H1 (cell line): ENCODE measurements at regions not wholly inside any gene's neighbourhood (a gene's known extent, or its start where the extent isn't known, plus 50 kb on each side); places are given as distances from the start of the nearest gene placed in this dataset.

Source experiments
- CTCF ChIA-PET: fragments of 300-600 bp; sonication (Branson Sonifier 250); formaldehyde crosslinking; loops from one replicate; lab custom pipeline; 2021; ENCODE audit not compliant: partially characterized antibody; lab: Charles Lee
- POLR2A ChIA-PET: fragments of 300-600 bp; sonication (Branson Sonifier 250); formaldehyde crosslinking; loops from one replicate; lab custom pipeline; 2021; ENCODE audit warnings: inconsistent platforms; ENCODE audit not compliant: partially characterized antibody; lab: Charles Lee
- DNase-seq, 2 experiments: peaks; one replicate each; pipeline versions ENCODE4 v3.0.0 to v3.0.0-alpha.2; 2010 to 2022; ENCODE audit warnings: low spot score in 2 of 2, low read depth in 1 of 2, mixed read lengths in 1 of 2
- FAIRE-seq: peaks from 2 replicates; lab custom pipeline; 2011; peaks lifted over from hg19 to GRCh38; lab: Jason Lieb, UNC
- H2AFZ ChIP-seq: 2 replicates; pipeline ENCODE4 v1.8.1; 2012; ENCODE audit warnings: low read length, inconsistent platforms
- H2AK5ac ChIP-seq: 2 replicates; pipeline ENCODE4 v1.6.1; 2013; ENCODE audit warnings: low read depth, low read length
- H2BK120ac ChIP-seq: replicated peaks from 2 replicates; pipeline ENCODE3; 2013; ENCODE audit warnings: low read depth, low read length, inconsistent platforms
- H2BK12ac ChIP-seq: 2 replicates; pipeline ENCODE4 v1.6.1; 2013; ENCODE audit warnings: low read depth, low read length
- H2BK15ac ChIP-seq: 2 replicates; pipeline ENCODE4 v1.6.1; 2013; ENCODE audit warnings: low read length
- H2BK20ac ChIP-seq: 2 replicates; pipeline ENCODE4 v1.6.1; 2013; ENCODE audit warnings: low read length
- H2BK5ac ChIP-seq: 2 replicates; pipeline ENCODE4 v1.6.1; 2013; ENCODE audit warnings: low read depth, low read length
- H3K14ac ChIP-seq: 2 replicates; pipeline ENCODE4 v1.6.1; 2013; ENCODE audit warnings: inconsistent platforms; ENCODE audit not compliant: insufficient read length
- H3K18ac ChIP-seq: 2 replicates; pipeline ENCODE4 v1.6.1; 2013; ENCODE audit warnings: low read length; ENCODE audit errors: extremely low read depth
- H3K23ac ChIP-seq: 2 replicates; pipeline ENCODE4 v1.6.1; 2013; ENCODE audit warnings: inconsistent platforms; ENCODE audit not compliant: insufficient read length
- H3K23me2 ChIP-seq: 2 replicates; pipeline ENCODE4 v1.6.1; 2013; ENCODE audit warnings: low read depth, low read length
- H3K27ac ChIP-seq: 2 replicates; pipeline ENCODE4 v1.6.1; 2011; ENCODE audit warnings: low read depth, low read length, inconsistent platforms
- H3K27me3 ChIP-seq, 4 experiments: replicated peaks in 1 of 4; 1 replicate in 1 of 4; 2 replicates in 3 of 4; pipeline versions ENCODE4 v1.6.1 to v1.8.1; 2011 to 2013; ENCODE audit warnings: low read length in 3 of 4, mild to moderate bottlenecking in 3 of 4, inconsistent platforms in 2 of 4, mixed read lengths in 2 of 4, moderate library complexity in 1 of 4; ENCODE audit not compliant: control insufficient read depth in 3 of 4, insufficient read depth in 3 of 4; ENCODE audit errors: extremely low read depth in 1 of 4
- H3K36me3 ChIP-seq, 4 experiments: 2 replicates each; pipeline versions ENCODE4 v1.6.1 to v1.8.1; 2011 to 2013; ENCODE audit warnings: mild to moderate bottlenecking in 4 of 4, low read length in 3 of 4, moderate library complexity in 2 of 4, control low read depth in 1 of 4, inconsistent platforms in 1 of 4; ENCODE audit not compliant: insufficient read depth in 4 of 4, control insufficient read depth in 2 of 4
- H3K4ac ChIP-seq: replicated peaks from 2 replicates; pipeline ENCODE3; 2013; ENCODE audit warnings: low read length, low read depth, mixed read lengths, inconsistent platforms; ENCODE audit not compliant: insufficient read length
- H3K4me1 ChIP-seq, 4 experiments: replicated peaks in 1 of 4; 1 replicate in 1 of 4; 2 replicates in 3 of 4; pipeline versions ENCODE4 v1.6.1 to v1.8.1; 2011 to 2013; ENCODE audit warnings: low read length in 3 of 4, inconsistent platforms in 2 of 4, mixed read lengths in 1 of 4; ENCODE audit not compliant: insufficient read depth in 4 of 4, control insufficient read depth in 3 of 4
- H3K4me2 ChIP-seq, 2 experiments: 2 replicates each; pipeline versions ENCODE4 v1.6.1 to v1.8.1; 2011 to 2013; ENCODE audit warnings: low read depth in 2 of 2, low read length in 2 of 2, control low read depth in 1 of 2, inconsistent platforms in 1 of 2, mild to moderate bottlenecking in 1 of 2; ENCODE audit not compliant: insufficient read depth in 1 of 2
- H3K4me3 ChIP-seq, 4 experiments: fragments of 200-600, 300-600 bp in 1 of 4; sonication (generic), shearing (Covaris generic), sonication (Bioruptor Twin) in 1 of 4; 2 replicates each; pipeline versions ENCODE4 v1.5.1 to v1.8.1; 2011 to 2016; ENCODE audit warnings: low read length in 4 of 4, low read depth in 3 of 4, control low read depth in 2 of 4, inconsistent platforms in 2 of 4, mild to moderate bottlenecking in 2 of 4, mixed read lengths in 1 of 4, moderate library complexity in 1 of 4; ENCODE audit not compliant: insufficient read depth in 2 of 4; ENCODE audit errors: extremely low read depth in 1 of 4
- H3K56ac ChIP-seq: replicated peaks from 2 replicates; pipeline ENCODE3; 2013; ENCODE audit warnings: low read depth, mild to moderate bottlenecking, mixed read lengths, low read length, inconsistent platforms; ENCODE audit not compliant: insufficient read length
- H3K79me1 ChIP-seq: 2 replicates; pipeline ENCODE4 v1.6.1; 2013; ENCODE audit warnings: low read depth, low read length, control low read depth
- H3K79me2 ChIP-seq, 2 experiments: 2 replicates each; pipeline versions ENCODE4 v1.6.1 to v1.8.1; 2012 to 2013; ENCODE audit warnings: low read length in 2 of 2, mild to moderate bottlenecking in 2 of 2, inconsistent platforms in 1 of 2; ENCODE audit not compliant: insufficient read depth in 2 of 2, control insufficient read depth in 1 of 2
- H3K9ac ChIP-seq, 4 experiments: replicated peaks in 1 of 4; 1 replicate in 1 of 4; 2 replicates in 3 of 4; pipeline versions ENCODE4 v1.6.1 to v1.8.1; 2011 to 2013; ENCODE audit warnings: low read depth in 3 of 4, low read length in 3 of 4, control low read depth in 2 of 4, mild to moderate bottlenecking in 2 of 4, moderate library complexity in 2 of 4, inconsistent platforms in 1 of 4; ENCODE audit errors: extremely low read depth in 1 of 4
- H3K9me3 ChIP-seq, 2 experiments: 2 replicates each; pipeline versions ENCODE4 v1.6.1 to v1.8.1; 2012 to 2013; ENCODE audit warnings: mild to moderate bottlenecking in 2 of 2, moderate library complexity in 2 of 2, control low read depth in 1 of 2, inconsistent platforms in 1 of 2, low read depth in 1 of 2, low read length in 1 of 2, mixed read lengths in 1 of 2; ENCODE audit not compliant: insufficient read depth in 2 of 2
- H4K20me1 ChIP-seq, 2 experiments: replicated peaks in 1 of 2; 2 replicates each; pipeline versions ENCODE3 to v1.8.1; 2011 to 2013; ENCODE audit warnings: inconsistent platforms in 2 of 2, low read length in 2 of 2, mild to moderate bottlenecking in 1 of 2; ENCODE audit not compliant: insufficient read depth in 2 of 2, control insufficient read depth in 1 of 2
- H4K5ac ChIP-seq: 2 replicates; pipeline ENCODE4 v1.6.1; 2013; ENCODE audit warnings: low read length, low read depth, mixed read lengths, inconsistent platforms; ENCODE audit not compliant: insufficient read length
- H4K8ac ChIP-seq: 2 replicates; pipeline ENCODE4 v1.8.0; 2013; ENCODE audit warnings: mild to moderate bottlenecking, moderate library complexity, low read length, inconsistent platforms; ENCODE audit not compliant: insufficient read depth; ENCODE audit errors: extremely low read depth
- H4K91ac ChIP-seq: replicated peaks from 2 replicates; pipeline ENCODE3; 2013; ENCODE audit warnings: low read length, mixed read lengths, inconsistent platforms; ENCODE audit not compliant: insufficient read length
- BCL11A ChIP-seq, 2 experiments: IDR thresholded peaks; one replicate each; pipeline ENCODE4 v1.6.1; 2011; ENCODE audit warnings: low read depth in 2 of 2, low read length in 2 of 2, mild to moderate bottlenecking in 2 of 2
- CBX8 ChIP-seq: fragments of 300-800, 300-1000 bp; sonication (generic); IDR thresholded peaks from 2 replicates; pipeline ENCODE4 v1.7.1; 2016; ENCODE audit warnings: low read depth, low read length, borderline replicate concordance
- EGR1 ChIP-seq: IDR thresholded peaks from 2 replicates; pipeline ENCODE4 v1.6.1; 2011; ENCODE audit warnings: low read depth, low read length, borderline replicate concordance
- EZH2 ChIP-seq: fragments of 200-600 bp; sonication (generic); IDR thresholded peaks from 2 replicates; pipeline ENCODE4 v1.7.1; 2012; ENCODE audit warnings: low read depth, mild to moderate bottlenecking, moderate library complexity, low read length, inconsistent platforms; ENCODE audit not compliant: severe bottlenecking
- HDAC6 ChIP-seq: IDR thresholded peaks from one replicate; pipeline ENCODE4 v1.7.1; 2012; ENCODE audit warnings: low read depth, mild to moderate bottlenecking, inconsistent platforms, low read length, moderate library complexity
- KDM5A ChIP-seq: fragments of 200-600 bp; IDR thresholded peaks from 2 replicates; pipeline ENCODE4 v1.7.1; 2012; ENCODE audit warnings: mild to moderate bottlenecking, low read length, inconsistent platforms, mixed read lengths
- RBBP5 ChIP-seq: IDR thresholded peaks from 2 replicates; pipeline ENCODE4 v1.7.1; 2012; ENCODE audit warnings: low read depth, mild to moderate bottlenecking, inconsistent platforms, low read length, moderate library complexity, borderline replicate concordance
- RXRA ChIP-seq: IDR thresholded peaks from 2 replicates; pipeline ENCODE4 v1.6.1; 2011; ENCODE audit warnings: low read depth, mild to moderate bottlenecking, low read length, moderate library complexity; ENCODE audit not compliant: insufficient read depth
- TCF12 ChIP-seq: IDR thresholded peaks from 2 replicates; pipeline ENCODE4 v1.6.1; 2011; ENCODE audit warnings: low read depth, mild to moderate bottlenecking, low read length
- WGBS, 2 experiments: shearing (Covaris generic) in 1 of 2; methylation state at CpG; one replicate each; pipeline versions ENCODE4 v1.1.6 to v1.1.7; 2013 to 2015; ENCODE audit warnings: low lambda C conversion rate in 2 of 2, mixed read lengths in 2 of 2, inconsistent platforms in 1 of 2, low coverage in 1 of 2, missing lambda C conversion rate in 1 of 2; ENCODE audit not compliant: insufficient replicate concordance in 2 of 2, insufficient coverage in 1 of 2, insufficient read length in 1 of 2; ENCODE audit errors: extremely low coverage in 1 of 2, missing lambda C conversion rate in 1 of 2; 5-methylcytosine and 5-hydroxymethylcytosine counted together

DNA sequence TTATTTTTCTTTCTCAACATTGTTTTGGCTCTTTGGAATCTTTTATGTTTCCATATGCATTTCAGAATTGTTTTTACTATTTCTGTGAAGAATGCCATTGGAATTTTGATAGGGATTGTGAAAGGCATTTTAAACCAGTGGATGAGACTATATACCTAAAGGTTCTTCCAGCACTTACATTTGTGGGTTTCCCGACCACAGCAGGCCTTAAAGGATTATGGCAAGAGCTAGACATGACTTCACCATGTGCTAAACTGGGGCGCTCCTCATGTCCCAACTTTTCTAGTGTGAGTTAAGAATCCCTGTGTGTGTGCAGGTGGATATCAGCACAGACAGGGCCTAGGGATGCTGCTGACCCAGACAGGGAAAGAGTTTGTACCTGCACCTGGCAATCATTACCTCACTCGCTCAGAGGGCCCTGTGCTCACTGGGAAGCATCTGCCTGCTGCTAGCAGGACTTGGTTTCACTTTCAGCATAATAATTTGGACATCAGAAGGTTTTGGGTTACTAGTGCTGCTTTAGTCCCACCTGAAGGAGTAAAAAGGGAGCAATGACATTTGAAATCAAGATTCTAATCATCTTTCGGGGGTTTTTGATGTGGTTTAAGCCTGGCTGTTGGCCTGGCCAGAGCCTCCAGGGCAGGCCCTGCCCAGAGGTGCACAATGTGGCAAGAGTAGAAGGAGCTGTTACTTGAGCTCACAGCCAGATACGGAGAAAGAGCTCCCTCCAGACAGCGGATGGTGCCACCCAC, 137.1 kb downstream of the CDC5L start:
- Histone ChIP-seq H3K4me1 (peaks cover 0 to 3% (median 0%) of the 10 kb centered on the region in 4 experiments; a peak in 1 of 7 replicates), H2AFZ (no peak overlapping the region), H4K5ac (no peak overlapping the region), H2BK12ac (no peak overlapping the region), H3K18ac (no peak overlapping the region), H3K79me1 (no peaks in the 10 kb centered on the region), H3K9me3 (no peaks in the 10 kb centered on the region), H3K14ac (no peak overlapping the region), H2BK5ac (no peak overlapping the region), H2BK15ac (peak overlapping the region; percentile 46; the same call in 1 of the 2 replicates), H2AK5ac (no peak overlapping the region), H2BK120ac (no peak overlapping the region), H4K91ac (no peak overlapping the region), H3K27me3 (no peaks in the 10 kb centered on the region; a peak in 1 of 7 replicates), H3K4ac (no peak overlapping the region), H3K36me3 (no peaks in the 10 kb centered on the region), H3K23me2 (no peaks in the 10 kb centered on the region), H3K27ac (no peak overlapping the region), H4K8ac (no peak overlapping the region), H2BK20ac (no peak overlapping the region), H3K79me2 (no peaks in the 10 kb centered on the region), H3K9ac (no peak overlapping the region), H3K23ac (no peak overlapping the region), H3K4me2 (no peak overlapping the region), H3K4me3 (no peak overlapping the region), H4K20me1 (no peaks in the 10 kb centered on the region), H3K56ac (no peak overlapping the region)
- POLR2A ChIA-PET, result no interaction called here
- FAIRE-seq (no peak), DNase-seq (no peak)
- CTCF ChIA-PET, result interaction anchor here (0.6 to 1.4 kb wide), 3 partner anchors 9 to 49 kb away, joined by 3 to 4 read pairs (median 3); no protein-coding TSS in a partner anchor
- no peak for TF ChIP-seq EGR1
- TF ChIP-seq EZH2, result no peak
- no peak for TF ChIP-seq RXRA
- no peak for TF ChIP-seq RBBP5
- no peak for TF ChIP-seq TCF12
- TF ChIP-seq KDM5A, result no peak
- no peak for TF ChIP-seq CBX8
- no peak for TF ChIP-seq BCL11A (IDR thresholded peaks at IDR 0.05; ENCODE audit: low read depth in 2 of 2, low read length in 2 of 2)
- TF ChIP-seq HDAC6, result no peak
- WGBS, 2 experiments, result 89% methylated on average over 6 of the region's 6 CpGs; no CpG with 5 or more reads in 1 of the 2 experiments
